T-helper 1 cell treated with Interleukin-12 subunit alpha and Interleukin-12 subunit beta and Interleukin-4 antibody, amounts not matched to agents 30 ng/mL and 1 ng/mL, for 36 hours (primary cell): ENCODE measurements at regions not wholly inside any gene's neighbourhood (a gene's known extent, or its start where the extent isn't known, plus 50 kb on each side); places are given as distances from the start of the nearest gene placed in this dataset.
"Not testable (repeated sequence)": the region's sequence is repeated elsewhere in the genome, so short reads cannot be mapped to it uniquely, and the experiment has no call there.

Source experiments
- intact Hi-C: fragments of 100-400 bp; cut with micrococcal nuclease; formaldehyde crosslinking; loops from one replicate; pipeline ENCODE4 v1.15.1; 2024

DNA sequence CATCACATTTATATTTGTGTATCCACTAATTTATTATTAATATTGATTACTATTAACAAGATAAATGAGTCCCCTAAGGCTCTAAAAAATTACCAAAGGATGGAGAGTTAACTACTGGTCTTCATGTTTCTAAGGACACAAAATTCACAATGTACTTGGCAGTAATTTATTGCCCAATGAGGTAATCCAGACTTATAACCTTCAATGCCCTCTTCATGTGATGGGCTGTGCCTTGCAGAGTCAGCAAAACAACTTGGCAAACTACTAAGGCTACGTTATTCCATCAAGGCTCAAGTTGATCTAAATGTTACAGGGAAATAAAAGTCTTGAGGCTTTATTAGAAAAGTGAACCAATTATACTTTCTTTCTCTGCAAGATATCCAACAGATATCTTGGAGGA lies 804.9 kb upstream of the NXPH2 start:
- intact Hi-C loops = no loop called here

DNA sequence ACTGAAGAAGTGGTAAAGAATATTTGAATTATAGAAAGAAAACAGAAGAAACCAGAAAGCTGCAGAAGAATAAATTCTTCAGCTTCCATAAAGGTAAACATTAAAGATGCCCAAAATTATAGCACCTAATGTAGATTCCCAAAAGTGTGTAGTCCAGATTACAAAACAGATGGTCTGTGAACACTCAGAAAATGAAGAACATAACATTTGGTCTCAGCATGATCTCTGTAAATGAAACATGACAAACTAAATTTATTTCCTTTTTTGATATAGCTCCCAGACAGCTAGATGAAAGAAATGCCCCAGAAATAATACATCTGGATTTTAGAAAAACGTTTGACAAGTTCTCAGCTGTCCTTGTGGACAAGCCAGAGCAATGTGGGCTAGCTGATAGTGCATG lies 794.2 kb upstream of the NXPH2 start:
- intact Hi-C loops = no loop called here

DNA sequence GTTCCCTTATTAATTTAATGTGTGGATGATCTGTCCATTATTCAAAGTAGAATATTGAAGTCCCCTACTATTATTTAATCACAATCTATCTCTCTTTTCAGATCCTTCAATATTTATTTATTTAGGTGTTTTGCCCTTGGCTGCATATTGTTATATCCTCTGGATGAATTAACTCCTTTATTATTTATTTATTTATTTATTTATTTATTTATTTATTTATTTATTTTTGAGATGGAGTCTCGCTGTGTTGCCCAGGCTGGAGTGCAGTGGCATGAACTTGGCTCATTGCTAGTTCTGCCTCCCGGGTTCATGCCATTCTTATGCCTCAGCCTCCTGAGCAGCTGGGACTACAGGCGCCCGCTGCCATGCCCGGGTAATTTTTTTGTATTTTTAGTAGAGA lies 776.6 kb upstream of the NXPH2 start:
- intact Hi-C loops = no loop called here

- intact Hi-C loops = no loop called here
These were observed 770.7 kb upstream of the NXPH2 start for GRCh38 chr2:139550873-139551272.

GRCh38 chr2:139550341-139550740 lies 770.2 kb upstream of the NXPH2 start:
- intact Hi-C loops = no loop called here

DNA sequence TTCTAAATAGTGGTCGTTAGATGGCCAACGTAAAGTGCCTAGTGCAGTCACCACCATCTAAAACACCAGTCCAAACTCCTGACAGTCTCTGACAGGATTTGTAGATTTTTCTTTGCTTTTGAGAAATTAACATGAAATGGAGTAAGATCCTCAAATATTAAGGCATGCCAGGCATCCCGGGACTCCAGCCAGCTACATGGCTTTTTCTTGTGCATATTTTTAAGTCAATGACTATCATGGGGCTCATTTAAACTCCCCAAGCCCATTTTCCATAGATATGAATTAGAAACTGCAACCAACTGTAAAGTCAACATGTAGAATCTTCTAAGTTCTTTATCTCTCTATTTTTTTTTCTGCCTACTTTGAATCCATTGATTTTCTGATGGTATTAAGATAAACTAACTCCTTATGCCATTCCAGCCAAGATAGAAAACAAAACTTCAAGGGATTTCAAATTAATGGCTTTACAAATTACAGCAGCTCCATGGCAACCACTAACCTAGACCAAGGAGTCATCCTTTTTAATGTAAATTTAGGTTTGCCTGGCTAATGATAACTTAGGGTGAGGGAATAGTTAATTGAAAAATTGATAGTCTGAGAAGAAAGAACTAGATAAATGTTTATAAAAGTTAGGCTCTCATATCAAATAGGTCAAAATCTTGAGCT lies 764.1 kb upstream of the NXPH2 start:
- intact Hi-C loops = no loop called here

DNA sequence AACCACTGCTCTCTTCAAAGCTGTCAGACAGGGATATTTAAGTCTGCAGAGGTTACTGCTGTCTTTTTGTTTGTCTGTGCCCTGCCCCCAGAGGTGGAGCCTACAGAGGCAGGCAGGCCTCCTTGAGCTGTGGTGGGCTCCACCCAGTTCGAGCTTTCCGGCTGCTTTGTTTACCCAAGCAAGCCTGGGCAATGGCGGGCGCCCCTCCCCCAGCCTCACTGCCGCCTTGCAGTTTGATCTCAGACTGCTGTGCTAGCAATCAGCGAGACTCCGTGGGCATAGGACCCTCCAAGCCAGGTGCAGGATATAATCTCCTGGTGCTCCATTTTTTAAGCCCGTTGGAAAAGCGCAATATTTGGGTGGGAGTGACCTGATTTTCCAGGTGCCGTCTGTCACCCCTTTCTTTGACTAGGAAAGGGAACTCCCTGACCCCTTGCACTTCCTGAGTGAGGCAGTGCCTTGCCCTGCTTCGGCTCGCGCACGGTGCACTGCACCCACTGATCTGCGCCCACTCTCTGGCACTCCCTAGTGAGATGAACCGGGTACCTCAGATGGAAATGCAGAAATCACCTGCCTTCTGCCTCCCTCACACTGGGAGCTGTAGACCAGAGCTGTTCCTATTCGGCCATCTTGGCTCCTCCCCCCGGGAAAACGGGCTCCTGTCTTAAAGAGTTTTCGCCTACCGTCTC lies 758.3 kb upstream of the NXPH2 start:
- intact Hi-C loops = not testable (repeated sequence)

DNA sequence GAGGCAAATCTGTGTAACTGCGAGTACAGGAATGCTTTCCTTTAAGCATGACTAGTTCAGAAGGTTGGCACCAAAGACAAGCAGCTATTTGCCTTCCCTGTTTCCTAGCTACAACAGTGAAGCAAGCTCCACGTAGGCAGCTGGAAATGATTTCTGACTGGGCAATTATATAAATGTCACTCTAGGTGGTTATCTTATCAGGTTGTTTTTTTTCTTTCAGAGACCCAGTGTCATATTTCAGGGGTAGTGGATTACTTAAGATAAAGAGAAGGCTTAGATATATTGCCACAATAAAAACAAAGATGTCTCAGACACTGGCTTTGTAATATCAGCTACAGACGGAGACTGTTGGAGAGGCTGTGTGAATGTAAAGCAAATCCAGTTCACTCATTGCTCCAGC lies 748.9 kb upstream of the NXPH2 start:
- intact Hi-C loops = no loop called here

- intact Hi-C loops = no loop called here
These were observed 746.6 kb upstream of the NXPH2 start for GRCh38 chr2:139526781-139527180.

DNA sequence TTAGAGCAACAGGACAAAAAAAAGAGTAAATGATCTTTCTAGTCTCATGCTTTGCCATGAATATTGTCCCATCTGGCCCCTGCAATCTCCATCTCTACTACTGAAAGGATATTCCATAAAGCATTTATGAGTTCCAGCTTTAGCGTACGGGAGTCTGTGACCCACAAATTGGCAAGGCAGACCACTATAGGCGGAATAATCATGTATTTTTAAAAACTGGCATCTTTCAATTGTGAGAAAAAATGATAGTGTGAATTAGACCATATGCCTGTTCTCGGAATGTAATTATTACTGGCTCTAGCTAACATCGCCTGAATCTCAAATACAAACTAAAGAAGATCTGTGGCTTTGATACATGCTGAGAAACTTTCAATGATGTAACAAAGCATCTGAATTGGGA lies 738.1 kb upstream of the NXPH2 start:
- intact Hi-C loops = no loop called here

DNA sequence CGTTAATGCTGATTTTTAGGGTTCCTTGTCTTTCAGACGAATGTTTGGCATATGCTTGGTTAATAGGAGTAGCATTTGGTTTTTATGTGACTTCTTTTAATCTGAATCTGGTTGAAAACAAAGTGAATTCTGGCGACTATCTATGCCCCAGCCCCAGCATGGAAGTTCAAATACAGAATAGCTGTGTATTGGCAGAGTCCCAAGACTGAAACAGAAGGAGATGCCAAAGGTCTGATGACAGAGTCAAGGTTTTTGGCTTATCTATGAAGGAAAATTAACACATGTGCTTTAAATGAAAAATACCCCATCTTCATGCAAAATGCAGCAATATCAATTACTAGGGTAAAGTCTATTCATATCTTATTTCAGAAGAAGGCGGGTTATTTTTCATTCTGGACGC lies 734.8 kb upstream of the NXPH2 start:
- intact Hi-C loops = no loop called here

- intact Hi-C loops = no loop called here
These were observed 715.7 kb upstream of the NXPH2 start for GRCh38 chr2:139495851-139496250.

DNA sequence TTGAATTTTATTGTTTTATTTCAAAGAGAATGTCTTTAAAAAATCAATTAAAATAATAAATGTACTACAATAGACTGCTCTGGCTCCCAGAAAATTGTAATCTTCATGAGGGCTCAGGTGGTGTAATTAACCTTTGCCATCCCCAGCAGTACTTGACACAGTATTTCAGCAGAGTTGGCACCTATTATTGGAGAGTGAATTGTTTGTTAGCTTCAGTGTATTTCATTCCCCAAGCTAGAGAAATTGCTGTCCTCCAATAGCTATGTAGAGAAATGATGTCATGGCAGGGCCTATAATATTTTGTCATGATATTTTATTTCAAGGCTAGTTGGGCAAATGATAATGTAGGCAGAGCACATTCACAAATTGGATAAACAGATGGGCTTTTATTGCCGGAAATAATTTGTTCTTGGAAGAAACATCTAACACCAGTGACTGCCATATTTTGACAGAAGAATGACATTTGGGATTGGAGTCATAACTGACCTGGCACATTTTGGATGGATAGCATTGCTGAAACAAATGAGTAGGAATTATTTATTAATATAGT lies 712.0 kb upstream of the NXPH2 start:
- intact Hi-C loops = no loop called here

- intact Hi-C loops = no loop called here
These were observed 700.0 kb upstream of the NXPH2 start for GRCh38 chr2:139480161-139480650.

GRCh38 chr2:139478165-139478914 lies 698.1 kb upstream of the NXPH2 start:
- intact Hi-C loops = no loop called here

GRCh38 chr2:139477618-139478017 lies 697.4 kb upstream of the NXPH2 start:
- intact Hi-C loops = no loop called here

DNA sequence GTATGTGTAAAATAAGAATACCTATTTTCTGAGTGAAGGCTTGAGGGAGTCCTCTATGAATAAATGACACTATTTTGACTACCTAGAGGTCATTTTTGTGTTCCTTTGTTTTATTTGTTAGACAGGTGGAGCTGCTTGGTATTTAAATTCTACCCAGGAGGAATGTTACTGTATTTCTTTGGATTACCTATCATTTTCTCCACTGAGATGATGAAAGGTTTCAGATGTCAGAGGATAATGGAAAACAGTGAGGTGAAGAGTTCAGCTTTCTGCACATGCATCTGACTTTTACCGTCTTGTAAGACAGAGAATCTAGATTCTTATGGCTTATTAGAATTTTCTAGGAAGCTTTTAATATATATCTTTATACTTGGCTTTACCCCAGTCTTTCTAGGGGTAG lies 689.8 kb upstream of the NXPH2 start:
- intact Hi-C loops = no loop called here

GRCh38 chr2:139465789-139466188 lies 685.6 kb upstream of the NXPH2 start:
- intact Hi-C loops = no loop called here

- intact Hi-C loops = no loop called here
These were observed 677.7 kb upstream of the NXPH2 start for GRCh38 chr2:139457873-139458272.

- intact Hi-C loops = no loop called here
These were observed 674.1 kb upstream of the NXPH2 start for GRCh38 chr2:139454251-139454650.

GRCh38 chr2:139439100-139439499 lies 658.9 kb upstream of the NXPH2 start:
- intact Hi-C loops = no loop called here

- intact Hi-C loops = no loop called here
These were observed 658.3 kb upstream of the NXPH2 start for GRCh38 chr2:139438478-139438877.
